HEK293 (cell line): ENCODE measurements at regions not wholly inside any gene's neighbourhood (a gene's known extent, or its start where the extent isn't known, plus 50 kb on each side); places are given as distances from the start of the nearest gene placed in this dataset.

Experiments used
- CTCF ChIA-PET: fragments of 350-600 bp; formaldehyde crosslinking; extraction: SDS; loops from one replicate; lab custom pipeline; 2021; ENCODE audit warnings: antibody characterized with exemption; lab: Yijun Ruan, JAX
- POLR2A ChIA-PET: fragments of 300-600 bp; formaldehyde crosslinking; extraction: SDS; loops from one replicate; lab custom pipeline; 2020; ENCODE audit warnings: antibody characterized with exemption, inconsistent platforms; lab: Yijun Ruan, JAX
- H3K27ac ChIP-seq: fragments of 200-500 bp; sonication (Bioruptor generic); 2 replicates; pipeline ENCODE4 v1.5.1; 2014; ENCODE audit warnings: low read depth, low read length, control low read depth, inconsistent platforms; ENCODE audit errors: extremely low read depth
- H3K36me3 ChIP-seq, 2 experiments: fragments of 200-500 bp in 1 of 2; sonication (Bioruptor generic) in 1 of 2; 1 replicate in 1 of 2; 2 replicates in 1 of 2; pipeline ENCODE4 v1.5.1; 2014 to 2017; ENCODE audit warnings: inconsistent platforms in 2 of 2, low read length in 2 of 2; ENCODE audit not compliant: control insufficient read depth in 2 of 2, insufficient read depth in 1 of 2
- H3K4me1 ChIP-seq: fragments of 200-500 bp; sonication (Bioruptor generic); 2 replicates; pipeline ENCODE4 v1.5.1; 2014; ENCODE audit warnings: mild to moderate bottlenecking, low read length, inconsistent platforms; ENCODE audit not compliant: control insufficient read depth, insufficient read depth
- H3K4me3 ChIP-seq: 2 replicates; pipeline ENCODE4 v1.5.1; 2011; ENCODE audit warnings: low read depth, mild to moderate bottlenecking, control low read depth, low read length, moderate library complexity
- H3K9me3 ChIP-seq: fragments of 200-500 bp; sonication (Bioruptor generic); 2 replicates; pipeline ENCODE4 v1.5.1; 2014; ENCODE audit warnings: low read depth, low read length, inconsistent platforms; ENCODE audit not compliant: control insufficient read depth, insufficient read depth
- BCL11A ChIP-seq: fragments of 450-650 bp; formaldehyde crosslinking; IDR thresholded peaks from 2 replicates; pipeline ENCODE4 v1.5.1; 2016; ENCODE audit warnings: low read depth, missing biosample characterization, missing genetic modification characterization
- FEZF1 ChIP-seq: fragments of 450-650 bp; formaldehyde crosslinking; IDR thresholded peaks from 2 replicates; pipeline ENCODE4 v1.5.1; 2016; ENCODE audit warnings: missing biosample characterization, missing genetic modification characterization
- KLF1 ChIP-seq: fragments of 450-650 bp; formaldehyde crosslinking; IDR thresholded peaks from 2 replicates; pipeline ENCODE4 v1.5.1; 2016; ENCODE audit warnings: missing biosample characterization, missing genetic modification characterization
- MZF1 ChIP-seq: fragments of 450-650 bp; formaldehyde crosslinking; IDR thresholded peaks from 2 replicates; pipeline ENCODE4 v1.5.1; 2017; ENCODE audit warnings: missing biosample characterization, missing genetic modification characterization, borderline replicate concordance
- TRIM28 ChIP-seq: IDR thresholded peaks from 2 replicates; pipeline ENCODE4 v1.6.1; 2011; ENCODE audit warnings: low read length, control low read depth, borderline replicate concordance
- WT1 ChIP-seq: fragments of 450-650 bp; formaldehyde crosslinking; IDR thresholded peaks from 2 replicates; pipeline ENCODE4 v1.5.1; 2016; ENCODE audit warnings: missing biosample characterization, missing genetic modification characterization
- ZBTB21 ChIP-seq: fragments of 450-650 bp; formaldehyde crosslinking; IDR thresholded peaks from 2 replicates; pipeline ENCODE4 v1.5.1; 2017; ENCODE audit warnings: missing biosample characterization, missing genetic modification characterization
- ZEB2 ChIP-seq: fragments of 450-650 bp; formaldehyde crosslinking; IDR thresholded peaks from 2 replicates; pipeline ENCODE4 v1.5.1; 2016; ENCODE audit warnings: missing biosample characterization, missing genetic modification characterization
- ZFP41 ChIP-seq: fragments of 450-650 bp; formaldehyde crosslinking; IDR thresholded peaks from 2 replicates; pipeline ENCODE4 v1.5.1; 2016; ENCODE audit warnings: missing biosample characterization, missing genetic modification characterization, borderline replicate concordance
- ZNF10 ChIP-seq: fragments of 450-650 bp; formaldehyde crosslinking; IDR thresholded peaks from 2 replicates; pipeline ENCODE4 v1.5.1; 2017; ENCODE audit warnings: missing biosample characterization, missing genetic modification characterization
- ZNF155 ChIP-seq: fragments of 450-650 bp; formaldehyde crosslinking; IDR thresholded peaks from 2 replicates; pipeline ENCODE4 v1.5.1; 2016; ENCODE audit warnings: missing biosample characterization, missing genetic modification characterization
- ZNF221 ChIP-seq: fragments of 450-650 bp; formaldehyde crosslinking; IDR thresholded peaks from 2 replicates; pipeline ENCODE4 v1.5.1; 2017; ENCODE audit warnings: missing biosample characterization, missing genetic modification characterization, borderline replicate concordance
- ZNF416 ChIP-seq: fragments of 450-650 bp; formaldehyde crosslinking; IDR thresholded peaks from 2 replicates; pipeline ENCODE4 v1.5.1; 2016; ENCODE audit warnings: missing biosample characterization, missing genetic modification characterization
- ZNF488 ChIP-seq: fragments of 450-650 bp; formaldehyde crosslinking; IDR thresholded peaks from 2 replicates; pipeline ENCODE4 v1.5.1; 2016; ENCODE audit warnings: missing biosample characterization, missing genetic modification characterization
- ZNF585B ChIP-seq: fragments of 450-650 bp; formaldehyde crosslinking; IDR thresholded peaks from 2 replicates; pipeline ENCODE4 v1.5.1; 2016; ENCODE audit warnings: missing biosample characterization, missing genetic modification characterization
- ZNF610 ChIP-seq: fragments of 450-650 bp; formaldehyde crosslinking; IDR thresholded peaks from 2 replicates; pipeline ENCODE4 v1.5.1; 2016; ENCODE audit warnings: missing biosample characterization, missing genetic modification characterization, borderline replicate concordance
- ZNF621 ChIP-seq: fragments of 450-650 bp; formaldehyde crosslinking; IDR thresholded peaks from 2 replicates; pipeline ENCODE4 v1.5.1; 2017; ENCODE audit warnings: missing biosample characterization, missing genetic modification characterization
- ZNF626 ChIP-seq: fragments of 450-650 bp; sonication (Bioruptor Pico); formaldehyde crosslinking; IDR thresholded peaks from 2 replicates; pipeline ENCODE4 v1.5.1; 2018; ENCODE audit warnings: missing biosample characterization, missing genetic modification characterization, inconsistent platforms
- ZNF664 ChIP-seq: fragments of 450-650 bp; formaldehyde crosslinking; IDR thresholded peaks from 2 replicates; pipeline ENCODE4 v1.5.1; 2016; ENCODE audit warnings: missing biosample characterization, missing genetic modification characterization
- ZNF792 ChIP-seq: fragments of 450-650 bp; formaldehyde crosslinking; IDR thresholded peaks from 2 replicates; pipeline ENCODE4 v1.5.1; 2016; ENCODE audit warnings: missing biosample characterization, missing genetic modification characterization
- ZSCAN18 ChIP-seq: fragments of 450-650 bp; formaldehyde crosslinking; IDR thresholded peaks from 2 replicates; pipeline ENCODE4 v1.5.1; 2016; ENCODE audit warnings: missing biosample characterization, missing genetic modification characterization
- ZSCAN30 ChIP-seq: fragments of 450-650 bp; IDR thresholded peaks from 2 replicates; pipeline ENCODE4 v1.5.1; 2018; ENCODE audit warnings: missing biosample characterization, mild to moderate bottlenecking, missing genetic modification characterization, moderate library complexity
- TF ChIP-seq, protein P1 (sequence below): fragments of 450-650 bp; formaldehyde crosslinking; IDR thresholded peaks from 2 replicates; pipeline ENCODE4 v1.5.1; 2016; ENCODE audit warnings: missing biosample characterization, missing genetic modification characterization

DNA sequence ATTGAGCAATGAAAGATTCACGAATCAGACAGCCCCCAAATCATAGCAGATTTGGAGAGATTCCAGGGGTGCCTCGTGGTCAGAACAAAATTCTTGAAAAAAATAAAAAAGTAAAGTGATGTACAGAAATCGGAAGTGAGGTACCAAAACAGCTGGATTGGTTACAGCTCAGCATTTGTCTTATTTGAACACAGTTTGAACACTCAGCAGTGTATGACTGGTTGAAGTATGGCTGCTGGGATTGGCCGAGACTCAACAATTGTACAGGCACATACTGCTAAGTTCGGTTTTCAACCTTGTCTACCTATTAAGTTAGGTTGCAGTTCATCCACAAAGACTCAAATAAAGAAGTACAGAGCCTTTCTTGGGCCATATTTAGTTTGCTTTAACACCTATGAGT lies 865.4 kb upstream of the TMEM132C start:
- POLR2A ChIA-PET, result no interaction called here
- no peak overlapping the region for H3K4me3 ChIP-seq
- TF ChIP-seq ZNF664 (tag by site-specific recombination) (no peak), WT1 (tag by site-specific recombination) (no peak), ZNF585B (no peak), ZNF155 (tag by site-specific recombination) (no peak), ZNF621 (tag by site-specific recombination) (no peak), ZNF792 (tag by site-specific recombination) (no peak), ZNF626 (tag by site-specific recombination) (no peak), ZSCAN30 (tag by site-specific recombination) (no peak)
- TF ChIP-seq, protein P1, sequence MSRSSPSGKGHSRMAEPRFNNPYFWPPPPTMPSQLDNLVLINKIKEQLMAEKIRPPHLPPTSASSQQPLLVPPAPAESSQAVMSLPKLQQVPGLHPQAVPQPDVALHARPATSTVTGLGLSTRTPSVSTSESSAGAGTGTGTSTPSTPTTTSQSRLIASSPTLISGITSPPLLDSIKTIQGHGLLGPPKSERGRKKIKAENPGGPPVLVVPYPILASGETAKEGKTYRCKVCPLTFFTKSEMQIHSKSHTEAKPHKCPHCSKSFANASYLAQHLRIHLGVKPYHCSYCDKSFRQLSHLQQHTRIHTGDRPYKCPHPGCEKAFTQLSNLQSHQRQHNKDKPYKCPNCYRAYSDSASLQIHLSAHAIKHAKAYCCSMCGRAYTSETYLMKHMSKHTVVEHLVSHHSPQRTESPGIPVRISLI (tag by site-specific recombination), result no peak
- TF ChIP-seq, all 188 proteins: peak for 0
- H3K27ac ChIP-seq, result no peak overlapping the region
- H3K36me3 ChIP-seq, result no peaks in the 10 kb centered on the region
- CTCF ChIA-PET, result no interaction called here
- no peaks in the 10 kb centered on the region for H3K9me3 ChIP-seq
- no peaks in the 10 kb centered on the region for H3K4me1 ChIP-seq

- no peaks in the 10 kb centered on the region for H3K36me3 ChIP-seq
- no peak overlapping the region for H3K4me3 ChIP-seq
- no peaks in the 10 kb centered on the region for H3K4me1 ChIP-seq
- no peak overlapping the region for H3K27ac ChIP-seq
- TF ChIP-seq ZNF488 (tag by site-specific recombination) (no peak), ZNF10 (no peak), MZF1 (tag by site-specific recombination) (no peak), FEZF1 (no peak)
- POLR2A ChIA-PET, result no interaction called here
- CTCF ChIA-PET, result no interaction called here
- no peaks in the 10 kb centered on the region for H3K9me3 ChIP-seq
These were observed 855.6 kb upstream of the TMEM132C start for GRCh38 chr12:127411166-127411915.

DNA sequence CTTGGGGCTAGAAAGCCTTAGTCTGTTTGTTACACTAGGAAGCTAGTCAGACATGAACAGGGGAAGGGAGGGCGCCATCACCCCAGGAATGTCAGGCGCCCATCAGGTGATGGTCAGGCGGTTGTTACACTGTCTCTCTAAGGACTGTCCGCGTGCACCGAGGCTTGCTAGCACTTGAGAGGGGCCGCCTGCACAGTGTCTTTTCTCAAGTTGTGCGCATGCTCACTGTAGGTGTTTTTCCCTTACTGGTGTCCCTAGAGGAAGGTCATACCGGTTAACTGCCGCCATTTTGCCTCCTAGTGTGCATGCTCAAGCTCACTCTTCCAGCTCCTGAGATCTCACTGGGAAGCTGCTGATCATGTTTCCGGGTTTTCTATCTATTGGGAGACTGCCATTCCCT lies 855.0 kb upstream of the TMEM132C start:
- TF ChIP-seq KLF1, result no peak
- TF ChIP-seq BCL11A (tag by site-specific recombination), result no peak
- no peak for TF ChIP-seq ZFP41 (tag by site-specific recombination)
- no peak for TF ChIP-seq ZBTB21 (tag by site-specific recombination)
- TF ChIP-seq ZNF416 (tag by site-specific recombination), result no peak
- no peak for TF ChIP-seq ZEB2 (tag by site-specific recombination)
- no peak for TF ChIP-seq ZSCAN18 (tag by site-specific recombination)
- no peak for TF ChIP-seq TRIM28
- no peak for TF ChIP-seq ZNF792 (tag by site-specific recombination)
- TF ChIP-seq ZNF610 (tag by site-specific recombination), result no peak
- no peak for TF ChIP-seq ZNF221 (tag by site-specific recombination)
- ChIA-PET POLR2A (no interaction called here), CTCF (no interaction called here)
- H3K27ac ChIP-seq, result no peak overlapping the region
- H3K4me3 ChIP-seq, result no peak overlapping the region
- no peaks in the 10 kb centered on the region for H3K9me3 ChIP-seq
- H3K36me3 ChIP-seq, result no peaks in the 10 kb centered on the region
- H3K4me1 ChIP-seq, result no peaks in the 10 kb centered on the region
